Tibial nerve (tissue), 4 donors: ENCODE measurements at regions not wholly inside any gene's neighbourhood (a gene's known extent, or its start where the extent isn't known, plus 50 kb on each side); places are given as distances from the start of the nearest gene placed in this dataset.

Experiments used
- CTCF ChIP-seq, 5 experiments: fragments of 200-600 bp in 3 of 5; fragments of 450-650 bp in 2 of 5; sonication (generic) in 3 of 5; IDR thresholded peaks; one replicate each; pipeline ENCODE4 v1.5.1; 2016 to 2019; ENCODE audit warnings: antibody characterized with exemption in 5 of 5, mild to moderate bottlenecking in 3 of 5, moderate library complexity in 2 of 5
- EP300 ChIP-seq, 2 donors: sonication (generic); formaldehyde crosslinking; IDR thresholded peaks; one replicate each; pipeline ENCODE4 v1.6.1; 2017; ENCODE audit warnings: antibody characterized with exemption in 2 of 2, mild to moderate bottlenecking in 1 of 2

GRCh38 chr10:3976718-3977117, 191.7 kb upstream of the KLF6 start:
- TF ChIP-seq CTCF (IDR thresholded peaks at IDR 0.05) (no peak), EP300 (IDR thresholded peaks at IDR 0.05) (no peak)
